ENCODE measurements at regions not wholly inside any gene's neighbourhood (a gene's known extent, or its start where the extent isn't known, plus 50 kb on each side); places are given as distances from the start of the nearest gene placed in this dataset.

GRCh38 chr16:58923094-58923493, 189.0 kb upstream of the GOT2 start:
- TF ChIP-seq CTCF (conservative IDR thresholded peaks at IDR 0.05; ENCODE audit: low read length) = no peak
- H3K4me3 ChIP-seq (ENCODE audit: low read length) = no peak overlapping the region
- DNase-seq (ENCODE audit: low read depth) = no peak

GRCh38 chr16:58913456-58913855, 179.3 kb upstream of the GOT2 start:
- DNase-seq (ENCODE audit: low read depth) = no peak
- H3K4me3 ChIP-seq (ENCODE audit: low read length) = no peak overlapping the region
- no peak for TF ChIP-seq CTCF (conservative IDR thresholded peaks at IDR 0.05; ENCODE audit: low read length)

GRCh38 chr16:58912571-58912970, 178.5 kb upstream of the GOT2 start:
- no peak for DNase-seq (ENCODE audit: low read depth)

GRCh38 chr16:58906981-58907715, 173.0 kb upstream of the GOT2 start:
- DNase-seq (ENCODE audit: low read depth) = no peak
- TF ChIP-seq CTCF (conservative IDR thresholded peaks at IDR 0.05; ENCODE audit: low read length) = no peak
- H3K4me3 ChIP-seq (ENCODE audit: low read length) = no peak overlapping the region

More at GRCh38 chr16:58912571-58912970, 178.5 kb upstream of the GOT2 start:
- TF ChIP-seq CTCF (conservative IDR thresholded peaks at IDR 0.05; ENCODE audit: low read length) = no peak
- no peak overlapping the region for H3K4me3 ChIP-seq (ENCODE audit: low read length)

GRCh38 chr16:58904291-58904690, 170.2 kb upstream of the GOT2 start:
- no peak overlapping the region for H3K4me3 ChIP-seq (ENCODE audit: low read length)
- no peak for DNase-seq (ENCODE audit: low read depth)
- TF ChIP-seq CTCF (conservative IDR thresholded peaks at IDR 0.05; ENCODE audit: low read length) = no peak

- no peak for TF ChIP-seq CTCF (conservative IDR thresholded peaks at IDR 0.05; ENCODE audit: low read length)
- H3K4me3 ChIP-seq (ENCODE audit: low read length) = no peak overlapping the region
- DNase-seq (ENCODE audit: low read depth) = no peak
Measured at GRCh38 chr16:58889516-58889915, 155.4 kb upstream of the GOT2 start.

- H3K4me3 ChIP-seq (ENCODE audit: low read length) = no peak overlapping the region
- TF ChIP-seq CTCF (conservative IDR thresholded peaks at IDR 0.05; ENCODE audit: low read length) = no peak
- DNase-seq (ENCODE audit: low read depth) = peak; percentile 8
Measured at GRCh38 chr16:58885528-58886170, 151.5 kb upstream of the GOT2 start.

All from AG10803 (cell line).